ENCODE measurements at regions not wholly inside any gene's neighbourhood (a gene's known extent, or its start where the extent isn't known, plus 50 kb on each side); places are given as distances from the start of the nearest gene placed in this dataset.

- no peak for TF ChIP-seq CTCF (IDR thresholded peaks at IDR 0.05; ENCODE audit: borderline replicate concordance, extremely low read depth, low read length, poor library complexity, severe bottlenecking)
- no peak for TF ChIP-seq EZH2 (IDR thresholded peaks at IDR 0.05; ENCODE audit: borderline replicate concordance, low read depth, low read length, severe bottlenecking)
Measured at GRCh38 chr4:125522992-125523391, 208.2 kb downstream of the FAT4 start.
